Stimulated activated naive CD4-positive, alpha-beta T cell (primary cell): ENCODE measurements at regions not wholly inside any gene's neighbourhood (a gene's known extent, or its start where the extent isn't known, plus 50 kb on each side); places are given as distances from the start of the nearest gene placed in this dataset.
"Not testable (repeated sequence)": the region's sequence is repeated elsewhere in the genome, so short reads cannot be mapped to it uniquely, and the experiment has no call there.

Source experiments
- DNase-seq, 6 experiments: peaks; one replicate each; lab custom pipeline; 2025; lab: John Stamatoyannopoulos, UW

GRCh38 chr1:3992103-3992556 lies 92.1 kb upstream of the C1orf174 start:
- no peak for DNase-seq

- no peak for DNase-seq
Observed at GRCh38 chr1:3992746-3993145, 92.7 kb upstream of the C1orf174 start.

- DNase-seq = no peak
Observed at GRCh38 chr1:3993619-3994375, 93.7 kb upstream of the C1orf174 start.

- no peak for DNase-seq
Observed at GRCh38 chr1:3995141-3995780, 95.2 kb upstream of the C1orf174 start.

GRCh38 chr1:3996846-3997705 lies 97.0 kb upstream of the C1orf174 start:
- DNase-seq = no peak

- no peak for DNase-seq
Observed at GRCh38 chr1:3998086-3998485, 98.0 kb upstream of the C1orf174 start.

- not testable (repeated sequence) for DNase-seq
Observed at GRCh38 chr1:3999514-3999913, 99.4 kb upstream of the C1orf174 start.

- no peak for DNase-seq
Observed at GRCh38 chr1:3999941-4000735, 100.1 kb upstream of the C1orf174 start.

- DNase-seq = no peak
Observed at GRCh38 chr1:4000811-4001251, 100.8 kb upstream of the C1orf174 start.

GRCh38 chr1:4001461-4001860 lies 101.4 kb upstream of the C1orf174 start:
- DNase-seq = no peak

- no peak for DNase-seq
Observed at GRCh38 chr1:4002061-4002521, 102.0 kb upstream of the C1orf174 start.

- DNase-seq = no peak
Observed at GRCh38 chr1:4002741-4003140, 102.7 kb upstream of the C1orf174 start.

- no peak for DNase-seq
Observed at GRCh38 chr1:4003846-4004505, 103.9 kb upstream of the C1orf174 start.

- DNase-seq = no peak
Observed at GRCh38 chr1:4004635-4005430, 104.8 kb upstream of the C1orf174 start.

- DNase-seq = no peak
Observed at GRCh38 chr1:4005431-4005830, 105.4 kb upstream of the C1orf174 start.

GRCh38 chr1:4006676-4007374 lies 106.8 kb upstream of the C1orf174 start:
- no peak for DNase-seq

- no peak for DNase-seq
Observed at GRCh38 chr1:4010284-4010683, 110.2 kb upstream of the C1orf174 start.

- DNase-seq = no peak
Observed at GRCh38 chr1:4010814-4011605, 110.9 kb upstream of the C1orf174 start.
